PC-3 (cell line): ENCODE measurements at regions not wholly inside any gene's neighbourhood (a gene's known extent, or its start where the extent isn't known, plus 50 kb on each side); places are given as distances from the start of the nearest gene placed in this dataset.

Source experiments
- EZH2 ChIP-seq: fragments of 300-600 bp; sonication (generic); IDR thresholded peaks from one replicate; pipeline ENCODE4 v1.6.1; 2017; ENCODE audit warnings: antibody characterized with exemption, mild to moderate bottlenecking, low read length; ENCODE audit not compliant: unreplicated experiment
- EZH2phosphoT487 ChIP-seq: fragments of 300-600 bp; sonication (generic); IDR thresholded peaks from 2 replicates; pipeline ENCODE4 v1.6.1; 2018; ENCODE audit warnings: mild to moderate bottlenecking, antibody characterized with exemption, low read length, borderline replicate concordance

DNA sequence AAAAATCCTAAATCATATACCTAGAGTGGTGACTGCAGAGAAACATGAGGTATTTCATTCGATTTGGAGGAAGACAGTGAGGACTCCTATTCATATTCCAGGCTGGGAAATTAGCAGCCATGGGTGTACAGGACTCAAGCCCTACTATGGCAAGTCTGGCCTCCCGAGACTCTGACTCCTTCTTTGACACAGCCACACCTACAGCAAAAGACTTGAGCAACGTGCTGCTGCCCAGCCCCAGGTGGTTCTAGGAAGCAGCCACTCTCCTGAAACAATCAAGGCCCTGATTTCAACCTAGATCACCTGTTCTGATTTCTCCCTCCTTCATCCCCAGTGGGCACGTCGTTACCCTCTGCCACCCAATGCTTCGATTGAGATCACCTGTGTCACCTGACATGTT is 84.0 kb upstream of the ATP11B start:
- TF ChIP-seq EZH2 (no peak), EZH2phosphoT487 (no peak)
